Midbrain (tissue), 1 donor: ENCODE measurements at regions not wholly inside any gene's neighbourhood (a gene's known extent, or its start where the extent isn't known, plus 50 kb on each side); places are given as distances from the start of the nearest gene placed in this dataset.

Experiments
- DNase-seq: peaks from one replicate; lab custom pipeline; 2025; lab: John Stamatoyannopoulos, UW

DNA sequence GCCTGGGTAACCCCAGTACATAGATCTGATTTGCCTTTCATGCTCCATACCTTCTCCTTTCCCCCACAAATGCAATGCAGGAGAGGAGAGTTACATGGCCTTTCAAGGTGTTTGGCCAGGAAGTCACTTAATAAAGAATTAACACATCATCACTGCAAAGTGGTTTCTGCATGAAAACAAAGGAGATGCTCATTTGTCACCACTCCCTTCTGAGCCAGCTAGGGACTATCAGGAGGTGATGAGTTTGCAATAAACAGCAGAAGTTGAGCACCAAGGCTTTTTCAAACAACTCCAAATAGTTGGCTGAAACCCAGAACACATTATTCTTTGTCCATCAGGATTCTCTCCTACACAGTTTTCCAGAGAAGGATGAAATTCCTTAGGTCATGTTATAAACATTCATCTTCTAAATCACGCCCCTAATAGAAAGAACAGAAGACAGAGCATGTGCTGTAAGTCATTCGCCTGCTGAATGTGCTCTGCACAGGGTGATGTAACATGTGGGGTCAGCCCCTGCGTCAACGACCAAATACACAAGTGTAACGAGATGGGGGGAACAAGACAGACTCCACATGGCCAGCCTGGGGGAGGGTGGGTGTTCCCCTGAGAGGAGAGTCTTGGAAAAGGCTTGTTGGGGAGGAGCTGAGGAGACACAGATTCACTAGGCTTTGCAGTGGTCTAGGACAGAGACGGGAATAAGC lies 87.3 kb upstream of the RMDN2 start:
- DNase-seq, result no peak

DNA sequence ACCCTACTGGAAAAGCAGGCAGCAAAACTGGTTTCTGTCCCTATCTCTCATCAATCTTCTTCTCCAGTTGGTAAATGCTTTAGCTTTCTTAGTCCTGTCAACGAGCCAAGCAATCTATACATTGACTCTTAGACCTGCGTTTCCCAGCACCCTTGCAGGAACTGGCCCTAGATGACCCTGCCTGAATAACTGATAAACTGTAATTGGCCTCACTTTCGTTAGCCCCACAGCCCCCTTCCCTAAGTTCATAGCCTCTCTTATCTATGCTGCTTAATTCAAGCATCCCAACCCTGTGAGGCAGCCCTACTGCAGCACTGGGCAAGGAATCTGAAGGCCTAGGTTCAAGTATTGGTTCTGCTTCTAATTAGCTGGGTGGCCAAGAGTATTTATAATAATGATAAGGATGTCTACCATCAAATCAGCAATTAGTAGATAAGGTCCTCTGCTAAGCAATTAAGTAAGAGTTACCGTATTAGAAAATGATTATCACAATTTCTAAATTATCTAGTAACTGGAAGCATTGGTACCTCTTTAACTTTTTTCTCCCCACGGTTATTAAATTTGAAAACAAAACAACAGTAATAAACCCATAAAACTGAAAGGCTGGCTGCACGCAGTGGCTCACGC lies 86.4 kb upstream of the RMDN2 start:
- DNase-seq, result no peak

DNA sequence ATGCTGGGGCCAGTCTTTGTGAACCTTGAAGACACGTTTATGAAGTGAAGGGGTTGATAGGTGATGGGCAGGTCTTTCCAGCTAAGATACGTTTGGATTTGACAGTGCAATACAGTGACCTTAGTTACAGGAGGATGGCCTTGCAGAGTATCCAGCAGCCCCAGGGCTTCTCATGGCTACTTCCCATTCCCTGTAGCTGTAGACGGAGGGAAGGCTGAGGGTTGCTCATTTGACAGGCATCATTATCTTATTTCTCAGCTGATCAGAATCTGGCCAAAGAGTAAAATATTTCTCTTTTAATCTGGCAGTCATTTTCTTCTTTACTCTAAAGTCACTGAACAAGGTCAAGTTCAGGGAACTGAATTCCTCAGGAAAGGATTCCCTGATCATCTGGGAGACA lies 85.1 kb upstream of the RMDN2 start:
- no peak for DNase-seq

DNA sequence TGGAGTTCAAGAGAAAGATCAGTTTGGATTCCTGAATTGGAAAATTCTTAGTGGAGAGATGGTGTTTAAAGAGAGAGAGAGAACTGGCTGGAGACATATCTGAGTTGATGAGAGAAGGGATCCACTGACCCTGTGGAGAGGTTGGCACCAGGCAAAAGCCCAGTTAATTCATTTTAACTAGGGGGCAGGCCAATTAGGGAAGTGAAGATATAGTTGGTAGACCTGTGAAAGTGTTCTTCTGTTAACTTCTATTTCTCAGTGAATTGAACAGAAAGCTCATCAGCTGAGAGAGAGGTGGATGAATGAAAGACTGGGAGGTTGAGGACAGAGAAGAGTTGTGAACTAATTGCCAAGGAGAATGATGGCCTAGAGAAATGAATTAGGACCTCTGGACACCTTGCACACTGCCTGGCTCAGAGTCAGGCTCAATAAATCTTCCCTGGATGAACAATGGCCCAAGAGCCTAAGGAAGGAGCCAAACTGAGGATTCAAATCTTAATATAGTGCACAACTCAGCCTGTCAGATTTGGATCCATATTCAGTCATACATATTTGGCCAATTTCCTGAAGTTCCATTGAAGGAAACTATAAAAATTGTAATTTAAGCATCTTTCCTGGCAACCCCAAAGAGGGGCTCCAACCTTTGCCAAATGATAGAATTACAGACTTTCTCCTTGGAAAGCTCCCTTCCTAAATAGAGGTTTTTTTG lies 82.2 kb upstream of the RMDN2 start:
- no peak for DNase-seq

DNA sequence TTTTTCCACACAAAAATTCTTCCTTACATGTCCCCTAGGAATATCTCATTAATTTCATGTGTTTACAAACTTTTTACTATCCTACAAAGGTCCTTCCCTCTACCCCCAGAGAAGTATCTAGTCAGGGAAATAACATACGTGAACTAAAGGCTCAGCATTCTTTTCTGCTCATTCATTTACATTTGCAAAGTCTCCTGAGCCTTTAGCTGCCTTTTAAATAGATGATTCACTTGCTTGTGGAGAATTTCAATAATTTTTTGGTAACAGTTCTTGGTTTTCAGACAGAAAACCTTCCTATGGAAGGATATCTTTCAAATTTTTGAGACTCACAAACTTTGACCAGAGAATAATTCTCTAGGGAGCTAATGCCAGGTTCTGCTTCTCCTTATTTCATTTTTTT lies 81.5 kb upstream of the RMDN2 start:
- no peak for DNase-seq

DNA sequence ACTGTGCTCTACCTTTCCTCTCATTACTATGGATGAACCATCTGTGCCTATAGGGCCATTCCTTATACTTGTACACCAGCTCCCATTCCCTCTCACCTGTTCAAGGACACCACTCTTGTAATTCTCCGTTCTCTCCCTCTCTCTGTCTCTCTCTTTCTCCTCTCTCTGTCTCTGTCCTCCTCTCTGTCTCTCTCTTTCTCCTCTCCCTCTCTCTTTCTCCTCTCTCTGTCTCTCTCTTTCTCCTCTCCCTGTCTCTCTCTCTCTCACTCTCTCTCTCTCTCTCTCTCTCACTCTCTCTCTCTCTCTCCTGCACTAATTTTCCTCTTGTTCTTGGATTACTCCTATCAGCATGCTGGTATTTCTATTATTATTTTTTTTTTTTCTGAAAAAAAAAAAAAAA lies 78.9 kb upstream of the RMDN2 start:
- DNase-seq, result no peak

DNA sequence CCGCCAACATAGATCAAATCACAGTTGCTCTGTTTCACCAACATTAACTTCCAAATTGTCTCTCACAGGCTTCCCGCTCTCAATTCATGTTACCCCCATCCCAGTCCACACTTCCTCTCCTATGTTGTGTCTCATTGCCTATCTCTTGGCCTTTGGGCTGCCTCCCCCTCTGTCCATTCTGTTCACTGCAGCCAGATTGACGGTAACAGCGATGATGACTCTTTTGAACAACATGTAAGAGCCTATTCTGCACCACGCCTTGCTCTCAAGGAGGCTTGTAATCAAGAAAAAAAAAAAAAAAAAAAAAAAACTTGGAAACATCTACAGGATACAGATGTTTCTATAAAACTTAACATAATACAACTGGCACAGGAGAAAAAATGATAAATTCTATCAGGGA lies 77.3 kb upstream of the RMDN2 start:
- no peak for DNase-seq

DNA sequence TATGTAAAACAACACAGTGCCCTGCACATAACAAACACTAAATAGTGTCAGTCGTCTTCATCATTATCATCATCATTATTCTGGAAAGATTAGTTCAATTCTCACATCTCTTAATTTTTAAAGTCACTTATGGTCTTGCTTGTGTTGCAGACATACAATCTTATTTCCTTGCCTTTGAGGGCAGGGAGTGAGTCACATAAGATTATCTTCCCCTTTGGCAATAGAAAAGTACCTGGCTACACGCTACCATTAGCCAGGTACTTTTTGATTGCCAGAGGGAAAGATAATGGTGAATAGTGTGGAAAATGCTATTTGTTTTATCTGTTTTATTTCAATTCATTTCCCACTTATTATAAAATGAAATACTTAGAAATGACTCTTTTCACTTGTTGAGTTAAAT lies 76.6 kb upstream of the RMDN2 start:
- no peak for DNase-seq

DNA sequence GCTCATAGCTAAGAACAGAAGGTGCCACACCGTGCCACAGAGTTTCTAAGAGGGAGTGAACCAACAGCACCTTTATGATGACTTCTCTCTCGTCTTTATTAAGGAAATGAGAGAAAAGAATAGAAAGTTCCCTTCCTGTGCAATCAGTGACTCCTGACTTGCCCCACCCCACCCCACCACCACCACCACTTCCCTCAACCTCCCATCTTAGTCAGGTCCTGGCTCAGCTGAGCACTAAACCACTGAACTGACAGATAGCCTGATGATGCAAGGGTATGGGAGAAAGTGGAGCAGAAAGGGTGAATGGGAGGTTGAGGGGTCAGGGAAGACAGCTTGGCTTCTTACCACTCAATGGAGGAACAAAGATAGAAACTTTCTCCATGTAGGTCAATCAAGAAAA lies 75.2 kb upstream of the RMDN2 start:
- no peak for DNase-seq

- DNase-seq, result no peak
Observed at GRCh38 chr2:37851428-37851827, 73.7 kb upstream of the RMDN2 start.

- no peak for DNase-seq
Observed at GRCh38 chr2:37851828-37852584, 73.1 kb upstream of the RMDN2 start.

DNA sequence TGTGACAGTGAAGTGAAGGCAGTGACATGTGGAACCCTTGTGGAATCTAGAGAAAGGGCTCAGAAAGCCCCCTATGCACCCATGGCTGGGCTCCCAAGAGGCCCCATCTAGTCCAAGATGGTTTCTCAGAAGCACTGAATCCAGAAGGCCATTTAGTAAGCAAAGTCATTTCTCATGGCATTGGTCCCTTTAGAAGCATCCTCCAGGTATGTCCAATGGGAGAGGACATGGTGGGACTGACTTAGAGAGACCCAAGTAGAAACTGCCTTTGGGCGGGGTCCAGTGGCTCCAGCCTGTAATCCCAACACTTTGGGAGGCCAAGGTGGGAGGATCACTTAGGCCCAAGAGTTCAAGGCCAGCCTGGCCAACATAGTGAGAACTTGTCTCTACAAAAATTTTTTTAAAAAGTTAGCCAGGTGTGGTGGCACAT lies 72.5 kb upstream of the RMDN2 start:
- no peak for DNase-seq

- DNase-seq, result no peak
Observed at GRCh38 chr2:37854676-37855282, 70.3 kb upstream of the RMDN2 start.

DNA sequence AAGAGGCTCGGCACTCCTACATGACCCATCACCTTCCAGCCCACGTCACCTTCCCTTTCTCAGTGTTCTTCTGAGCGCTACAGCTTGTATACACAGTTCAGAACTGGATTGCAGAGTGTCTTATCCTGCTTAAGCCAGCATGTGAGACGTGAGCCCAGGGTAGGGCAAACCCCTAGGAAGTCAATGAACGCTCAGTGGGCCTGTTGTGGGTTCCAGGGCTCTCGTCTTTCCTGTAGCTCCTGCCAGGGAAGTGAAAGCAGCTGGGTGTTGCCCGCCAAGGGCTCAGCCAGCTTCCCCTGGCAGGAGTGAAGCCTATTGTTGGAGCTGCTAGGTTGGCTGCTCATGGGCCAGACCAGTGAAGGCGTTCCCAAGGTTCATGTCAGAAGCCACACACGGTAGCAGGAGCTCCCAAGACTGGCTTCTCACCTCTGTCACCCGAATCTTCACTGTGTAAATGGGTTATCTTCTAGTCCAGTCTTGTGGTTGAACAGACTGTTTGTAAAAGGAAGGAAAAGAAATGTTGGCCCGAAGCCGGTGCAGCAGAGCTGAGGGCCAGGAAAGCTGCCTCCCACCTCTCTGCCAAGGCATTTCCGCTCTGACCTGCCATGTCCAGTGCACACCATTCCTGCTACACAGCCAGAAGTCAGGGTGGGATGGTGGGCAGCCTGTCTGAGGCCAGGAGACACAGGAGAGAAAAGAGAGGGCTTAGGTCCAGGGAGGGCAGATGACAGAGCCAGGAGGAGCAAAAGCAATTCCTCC lies 69.6 kb upstream of the RMDN2 start:
- DNase-seq, result peak; percentile 2

- no peak for DNase-seq
Observed at GRCh38 chr2:37856101-37856751, 68.9 kb upstream of the RMDN2 start.

DNA sequence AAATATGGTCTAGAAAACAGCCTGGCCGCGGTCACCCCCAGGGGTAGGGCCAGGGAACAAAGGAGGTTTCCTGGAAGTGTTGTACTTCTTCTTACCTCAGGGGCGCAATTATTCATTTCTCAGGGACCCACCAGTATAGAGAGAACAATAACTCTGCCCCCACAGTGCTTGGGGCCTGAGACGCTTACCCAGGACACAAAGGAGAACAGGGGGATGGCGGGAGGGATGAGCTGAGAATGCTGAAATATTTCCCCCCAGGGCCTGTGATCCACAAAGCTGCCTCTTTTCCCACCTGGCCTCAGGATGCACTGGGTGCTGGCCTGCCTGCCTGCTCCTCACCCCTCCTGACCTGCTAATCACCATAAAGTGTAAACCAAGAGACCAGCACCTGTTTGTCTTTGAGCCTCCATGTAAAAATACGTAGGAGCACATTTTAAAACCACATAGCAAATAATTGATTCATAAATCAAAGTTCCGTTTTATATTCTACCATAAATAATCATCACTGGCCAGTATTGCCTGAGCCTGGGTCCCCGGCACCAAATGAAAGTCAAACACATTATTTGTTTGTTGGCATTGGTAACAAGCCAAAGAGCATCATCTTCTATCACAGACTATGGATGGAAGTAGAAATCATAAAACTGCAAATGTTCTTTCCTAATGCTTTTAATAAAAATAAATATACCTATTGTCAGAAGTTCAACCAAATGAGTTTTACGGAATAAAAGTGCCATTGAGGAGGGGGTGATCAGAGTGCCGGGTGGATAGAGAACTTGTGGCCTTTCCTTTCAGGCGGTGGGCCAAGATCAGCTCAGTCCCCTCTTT lies 67.3 kb upstream of the RMDN2 start:
- no peak for DNase-seq

DNA sequence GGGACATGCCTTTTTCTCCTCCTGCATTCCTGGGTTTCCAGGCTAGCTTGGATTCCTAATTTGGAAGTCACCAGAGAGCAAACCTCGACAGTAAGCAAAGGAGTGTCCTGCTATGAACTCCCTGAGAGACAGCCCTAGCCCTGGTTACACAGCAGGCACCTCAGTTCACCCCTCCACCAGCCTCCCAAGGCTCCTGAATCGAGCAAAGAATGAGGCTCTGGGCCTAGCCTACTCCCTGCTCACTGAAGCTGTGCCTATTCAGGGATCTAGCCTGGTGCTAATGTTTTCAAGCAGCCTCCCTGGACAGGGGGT lies 66.7 kb upstream of the RMDN2 start:
- DNase-seq, result no peak

DNA sequence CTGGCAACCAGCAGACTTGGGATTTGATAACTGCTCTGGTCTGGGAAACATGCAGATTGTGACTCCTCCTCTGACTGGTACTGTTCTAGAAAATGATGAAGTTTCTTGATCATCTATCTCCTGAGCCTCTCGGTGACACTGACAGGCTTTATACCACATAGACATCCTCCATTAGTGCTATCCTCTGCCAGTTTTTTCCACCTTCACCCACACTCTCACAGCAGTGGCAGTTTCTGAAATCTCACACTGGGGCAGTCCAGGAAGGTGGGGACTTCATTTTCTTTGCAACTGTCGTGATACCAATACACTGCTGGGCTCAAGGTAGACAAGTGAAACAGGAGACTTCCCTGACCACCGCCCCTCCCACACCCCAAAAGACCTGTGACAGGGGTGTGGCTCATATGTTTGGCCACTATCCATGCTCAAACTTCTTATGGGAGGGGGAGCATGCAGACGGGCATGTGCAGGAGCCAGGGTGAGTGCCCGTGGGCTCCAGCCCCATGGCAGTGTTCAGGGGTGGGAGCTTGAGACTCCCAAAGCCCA lies 66.3 kb upstream of the RMDN2 start:
- DNase-seq, result no peak

- DNase-seq, result no peak
Observed at GRCh38 chr2:37862620-37863019, 62.5 kb upstream of the RMDN2 start.

DNA sequence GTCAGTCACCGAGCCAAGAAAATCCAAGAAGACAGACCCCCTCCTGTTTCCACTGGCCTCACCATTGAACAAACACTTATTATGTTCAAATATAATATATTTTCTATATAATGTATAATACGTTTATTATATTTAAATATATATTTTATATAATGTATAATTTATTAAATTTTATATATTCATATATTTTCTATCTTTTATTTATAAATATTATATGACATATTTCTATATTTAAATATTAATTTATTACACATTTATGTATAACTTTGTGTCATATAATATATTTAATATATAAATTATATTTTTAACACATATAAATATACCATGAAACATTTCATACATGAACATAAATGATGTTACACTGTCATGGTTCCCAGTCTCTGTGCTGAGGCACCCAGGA lies 60.9 kb upstream of the RMDN2 start:
- DNase-seq, result no peak
